ENCODE measurements at regions not wholly inside any gene's neighbourhood (a gene's known extent, or its start where the extent isn't known, plus 50 kb on each side); places are given as distances from the start of the nearest gene placed in this dataset.

DNA sequence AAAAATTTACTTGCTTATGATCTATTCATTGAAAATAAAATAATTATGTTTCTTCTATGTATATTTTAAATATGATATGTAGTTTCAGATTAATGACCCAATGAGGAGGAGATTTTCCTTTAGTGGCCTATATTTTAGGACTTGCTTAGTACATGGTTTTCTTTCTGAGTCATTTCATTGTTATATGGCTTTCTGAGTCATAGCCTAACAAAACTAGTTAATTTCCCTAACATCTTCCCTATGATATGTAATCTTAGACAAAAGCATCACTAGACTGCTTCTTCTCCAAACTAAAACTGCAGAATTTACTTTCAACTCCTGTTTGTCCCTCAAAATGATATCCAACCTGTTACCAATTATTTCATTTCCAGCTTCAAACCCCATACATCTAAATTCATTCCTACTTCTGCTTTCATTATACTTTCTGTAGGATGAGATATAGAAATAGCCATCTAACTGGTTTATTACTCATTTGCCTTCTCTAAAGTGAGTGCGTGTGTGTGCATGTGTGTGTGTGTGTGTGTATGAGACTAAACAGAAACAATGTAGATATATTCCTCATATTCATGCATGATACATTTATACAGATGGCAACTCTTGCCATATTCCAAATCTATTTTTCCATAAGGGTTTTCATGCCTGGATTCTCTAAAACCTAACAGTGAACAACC is 915.0 kb upstream of the GBE1 start:
- TF ChIP-seq, protein P1, sequence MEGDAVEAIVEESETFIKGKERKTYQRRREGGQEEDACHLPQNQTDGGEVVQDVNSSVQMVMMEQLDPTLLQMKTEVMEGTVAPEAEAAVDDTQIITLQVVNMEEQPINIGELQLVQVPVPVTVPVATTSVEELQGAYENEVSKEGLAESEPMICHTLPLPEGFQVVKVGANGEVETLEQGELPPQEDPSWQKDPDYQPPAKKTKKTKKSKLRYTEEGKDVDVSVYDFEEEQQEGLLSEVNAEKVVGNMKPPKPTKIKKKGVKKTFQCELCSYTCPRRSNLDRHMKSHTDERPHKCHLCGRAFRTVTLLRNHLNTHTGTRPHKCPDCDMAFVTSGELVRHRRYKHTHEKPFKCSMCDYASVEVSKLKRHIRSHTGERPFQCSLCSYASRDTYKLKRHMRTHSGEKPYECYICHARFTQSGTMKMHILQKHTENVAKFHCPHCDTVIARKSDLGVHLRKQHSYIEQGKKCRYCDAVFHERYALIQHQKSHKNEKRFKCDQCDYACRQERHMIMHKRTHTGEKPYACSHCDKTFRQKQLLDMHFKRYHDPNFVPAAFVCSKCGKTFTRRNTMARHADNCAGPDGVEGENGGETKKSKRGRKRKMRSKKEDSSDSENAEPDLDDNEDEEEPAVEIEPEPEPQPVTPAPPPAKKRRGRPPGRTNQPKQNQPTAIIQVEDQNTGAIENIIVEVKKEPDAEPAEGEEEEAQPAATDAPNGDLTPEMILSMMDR (IDR thresholded peaks at IDR 0.05) = no peak
- TF ChIP-seq POLR2A (IDR thresholded peaks at IDR 0.05) = no peak

Measured in testis (tissue), 2 donors.